22Rv1 (cell line): ENCODE measurements at regions not wholly inside any gene's neighbourhood (a gene's known extent, or its start where the extent isn't known, plus 50 kb on each side); places are given as distances from the start of the nearest gene placed in this dataset.

ENCODE experiments used
- H3K27ac ChIP-seq: fragments of 450-650 bp; 2 replicates; pipeline ENCODE4 v1.5.1; 2017
- ZFX ChIP-seq: fragments of 450-650 bp; IDR thresholded peaks from 2 replicates; pipeline ENCODE4 v1.6.1; 2017; ENCODE audit warnings: antibody characterized with exemption, borderline replicate concordance
- TF ChIP-seq, protein P1 (sequence below): fragments of 450-650 bp; IDR thresholded peaks from 2 replicates; pipeline ENCODE4 v1.5.1; 2017; ENCODE audit warnings: mild to moderate bottlenecking

- no peak overlapping the region for H3K27ac ChIP-seq
- no peak for TF ChIP-seq ZFX
- TF ChIP-seq, protein P1, sequence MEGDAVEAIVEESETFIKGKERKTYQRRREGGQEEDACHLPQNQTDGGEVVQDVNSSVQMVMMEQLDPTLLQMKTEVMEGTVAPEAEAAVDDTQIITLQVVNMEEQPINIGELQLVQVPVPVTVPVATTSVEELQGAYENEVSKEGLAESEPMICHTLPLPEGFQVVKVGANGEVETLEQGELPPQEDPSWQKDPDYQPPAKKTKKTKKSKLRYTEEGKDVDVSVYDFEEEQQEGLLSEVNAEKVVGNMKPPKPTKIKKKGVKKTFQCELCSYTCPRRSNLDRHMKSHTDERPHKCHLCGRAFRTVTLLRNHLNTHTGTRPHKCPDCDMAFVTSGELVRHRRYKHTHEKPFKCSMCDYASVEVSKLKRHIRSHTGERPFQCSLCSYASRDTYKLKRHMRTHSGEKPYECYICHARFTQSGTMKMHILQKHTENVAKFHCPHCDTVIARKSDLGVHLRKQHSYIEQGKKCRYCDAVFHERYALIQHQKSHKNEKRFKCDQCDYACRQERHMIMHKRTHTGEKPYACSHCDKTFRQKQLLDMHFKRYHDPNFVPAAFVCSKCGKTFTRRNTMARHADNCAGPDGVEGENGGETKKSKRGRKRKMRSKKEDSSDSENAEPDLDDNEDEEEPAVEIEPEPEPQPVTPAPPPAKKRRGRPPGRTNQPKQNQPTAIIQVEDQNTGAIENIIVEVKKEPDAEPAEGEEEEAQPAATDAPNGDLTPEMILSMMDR = no peak
These were observed 184.3 kb downstream of the ADRA2A start for GRCh38 chr10:111261081-111261615.

GRCh38 chr10:111265341-111265740, 188.5 kb downstream of the ADRA2A start:
- no peak overlapping the region for H3K27ac ChIP-seq
- TF ChIP-seq, protein P1 = no peak
- TF ChIP-seq ZFX = no peak

GRCh38 chr10:111266165-111266564, 189.3 kb downstream of the ADRA2A start:
- no peak overlapping the region for H3K27ac ChIP-seq
- no peak for TF ChIP-seq ZFX
- TF ChIP-seq, protein P1 = no peak

DNA sequence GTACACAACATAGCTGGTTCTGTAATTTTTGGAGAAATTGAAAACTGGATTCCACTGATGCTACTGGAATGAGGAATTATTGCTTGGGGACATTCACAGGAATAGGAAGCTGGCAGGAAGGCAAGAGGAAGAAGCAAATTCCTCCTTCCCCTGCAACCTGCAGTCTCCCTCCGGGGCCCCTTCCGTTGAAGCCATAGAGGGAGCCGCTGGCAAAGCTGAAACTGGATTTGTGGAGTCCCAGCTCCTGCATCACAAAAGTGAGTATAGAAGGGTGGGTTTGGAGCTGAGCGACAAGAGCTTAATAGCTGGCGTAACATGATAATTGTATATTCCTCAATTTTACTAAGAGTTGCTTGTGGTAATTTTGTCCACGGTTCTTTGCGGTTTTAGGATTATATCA, 190.8 kb downstream of the ADRA2A start:
- TF ChIP-seq ZFX = no peak
- TF ChIP-seq, protein P1 = no peak
- no peak overlapping the region for H3K27ac ChIP-seq

- no peak overlapping the region for H3K27ac ChIP-seq
- TF ChIP-seq ZFX = no peak
- TF ChIP-seq, protein P1 = no peak
These were observed 196.4 kb downstream of the ADRA2A start for GRCh38 chr10:111273235-111273634.

DNA sequence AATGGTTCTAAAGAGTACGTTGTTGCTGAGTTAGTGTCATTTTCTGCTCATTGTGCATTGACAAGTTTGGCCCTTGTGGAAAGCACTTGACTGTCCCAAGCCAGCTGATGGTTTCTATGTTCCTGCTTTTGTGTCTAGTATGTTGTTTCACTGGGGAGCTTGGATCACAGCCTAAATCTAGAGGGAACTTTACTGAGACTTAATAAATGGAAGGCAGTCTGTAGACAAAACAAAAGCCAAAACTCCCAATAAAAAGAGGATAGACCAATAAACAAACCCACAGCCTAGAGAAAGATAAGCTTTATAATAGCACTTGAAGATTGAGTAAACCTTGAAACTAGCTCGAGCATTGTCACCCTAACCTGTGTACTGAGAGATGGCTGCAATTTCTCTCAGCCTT, 196.8 kb downstream of the ADRA2A start:
- no peak for TF ChIP-seq ZFX
- TF ChIP-seq, protein P1 = no peak
- no peak overlapping the region for H3K27ac ChIP-seq

DNA sequence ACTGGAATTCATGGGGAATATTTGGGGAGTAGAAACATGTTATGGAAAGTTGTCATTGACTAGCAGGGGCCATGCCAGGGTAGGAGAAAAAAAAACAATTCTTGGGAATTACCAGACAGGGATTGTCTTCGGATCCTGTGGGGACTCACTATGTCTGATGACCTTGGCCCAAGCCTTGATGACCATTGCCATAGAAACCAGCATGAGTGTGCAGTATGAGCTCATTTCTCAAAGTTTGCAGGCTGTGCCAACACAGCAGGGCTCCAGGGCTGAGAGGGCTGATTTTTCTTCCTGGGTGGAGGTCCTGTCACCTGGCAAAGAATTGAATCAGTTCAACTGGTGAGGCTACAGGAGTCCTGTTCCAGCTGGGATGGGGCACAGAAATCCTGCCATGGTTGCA, 198.3 kb downstream of the ADRA2A start:
- TF ChIP-seq, protein P1 = no peak
- TF ChIP-seq ZFX = no peak
- H3K27ac ChIP-seq = no peak overlapping the region
